HL-60 (cell line): ENCODE measurements at regions not wholly inside any gene's neighbourhood (a gene's known extent, or its start where the extent isn't known, plus 50 kb on each side); places are given as distances from the start of the nearest gene placed in this dataset.

Experiments used
- CTCF ChIP-seq: IDR thresholded peaks from one replicate; pipeline ENCODE4 v1.5.1; 2011; ENCODE audit warnings: low read length, control low read depth, inconsistent platforms; ENCODE audit not compliant: insufficient read depth
- POLR2AphosphoS5 ChIP-seq: IDR thresholded peaks from 2 replicates; pipeline ENCODE4 v1.6.1; 2012; ENCODE audit warnings: low read depth

GRCh38 chr6:99099243-99099642 lies 151.5 kb upstream of the FBXL4 start:
- TF ChIP-seq CTCF: no peak
- no peak for TF ChIP-seq POLR2AphosphoS5
